Esophagus muscularis mucosa (tissue), 4 donors: ENCODE measurements at regions not wholly inside any gene's neighbourhood (a gene's known extent, or its start where the extent isn't known, plus 50 kb on each side); places are given as distances from the start of the nearest gene placed in this dataset.

Experiments
- DNase-seq: peaks from one replicate; pipeline ENCODE4 v3.0.0-alpha.2; 2017; ENCODE audit errors: extremely low spot score
- H3K27ac ChIP-seq, 4 donors: fragments of 200-600 bp; sonication (generic); replicated peaks in 1 of 4; 1 replicate in 3 of 4; 2 replicates in 1 of 4; pipeline ENCODE4 v1.5.1; 2016 to 2019; ENCODE audit warnings: mild to moderate bottlenecking in 1 of 4
- H3K27me3 ChIP-seq, 4 donors: fragments of 200-600 bp; sonication (generic); one replicate each; pipeline versions ENCODE4 v1.5.1 to v1.6.0; 2016 to 2019
- H3K36me3 ChIP-seq, 4 donors: fragments of 200-600 bp; sonication (generic); one replicate each; pipeline ENCODE4 v1.5.1; 2016 to 2019
- H3K4me1 ChIP-seq, 4 donors: fragments of 200-600 bp; sonication (generic); one replicate each; pipeline ENCODE4 v1.5.1; 2016 to 2019
- H3K4me3 ChIP-seq, 4 donors: fragments of 200-600 bp; sonication (generic); 1 replicate in 2 of 4; 2 replicates in 2 of 4; pipeline ENCODE4 v1.5.1; 2016 to 2019; ENCODE audit warnings: mild to moderate bottlenecking in 4 of 4, moderate library complexity in 1 of 4
- H3K9me3 ChIP-seq, 4 donors: fragments of 200-600 bp; sonication (generic); 1 replicate in 3 of 4; 2 replicates in 1 of 4; pipeline ENCODE4 v1.5.1; 2016 to 2019
- EP300 ChIP-seq: sonication (generic); formaldehyde crosslinking; IDR thresholded peaks from one replicate; pipeline ENCODE4 v1.6.1; 2017; ENCODE audit warnings: antibody characterized with exemption
- POLR2A ChIP-seq: fragments of 450-650 bp; IDR thresholded peaks from one replicate; pipeline ENCODE4 v1.6.1; 2017; ENCODE audit warnings: antibody characterized with exemption, moderate library complexity, mild to moderate bottlenecking, low read depth
- POLR2AphosphoS5 ChIP-seq, 2 donors: sonication (generic); formaldehyde crosslinking; IDR thresholded peaks; one replicate each; pipeline ENCODE4 v1.6.1; 2017; ENCODE audit warnings: antibody characterized with exemption in 2 of 2
- WGBS: methylation state at CpG from one replicate; pipeline ENCODE4 v1.1.5; 2018; 5-methylcytosine and 5-hydroxymethylcytosine counted together
- intact Hi-C: fragments of 100-400 bp; cut with DNase I; formaldehyde crosslinking; loops from one replicate; pipeline ENCODE4 v1.15.1; 2023
- TF ChIP-seq, protein P1 (sequence below), 3 experiments: fragments of 200-600 bp in 2 of 3; fragments of 450-650 bp in 1 of 3; sonication (generic) in 2 of 3; IDR thresholded peaks; one replicate each; pipeline ENCODE4 v1.5.1; 2017 to 2019; ENCODE audit warnings: antibody characterized with exemption in 3 of 3, mild to moderate bottlenecking in 2 of 3, moderate library complexity in 1 of 3

DNA sequence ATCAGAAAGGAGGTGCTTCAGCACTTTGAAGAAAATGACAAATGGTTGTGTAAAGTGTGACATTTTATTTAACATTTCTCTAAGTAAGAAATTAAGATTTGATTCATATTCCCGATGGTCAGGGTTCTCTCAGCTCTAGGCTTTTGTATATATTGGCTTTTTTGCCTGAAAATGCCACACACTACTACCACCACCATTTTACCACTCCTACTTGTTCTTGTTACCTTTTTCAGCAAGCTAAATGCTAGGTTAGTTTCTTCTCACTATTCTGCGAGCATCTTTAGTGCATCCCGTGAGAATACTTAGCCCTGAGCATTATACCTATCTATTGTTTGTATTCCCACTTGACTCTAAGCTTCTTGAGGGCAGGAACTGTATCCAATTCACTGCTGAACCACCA, 177.6 kb upstream of the MTNR1B start:
- Histone ChIP-seq H3K27me3 (no peaks in the 10 kb centered on the region), H3K27ac (no peak overlapping the region), H3K4me1 (no peaks in the 10 kb centered on the region), H3K9me3 (no peaks in the 10 kb centered on the region), H3K4me3 (no peak overlapping the region), H3K36me3 (no peaks in the 10 kb centered on the region)
- TF ChIP-seq, protein P1, sequence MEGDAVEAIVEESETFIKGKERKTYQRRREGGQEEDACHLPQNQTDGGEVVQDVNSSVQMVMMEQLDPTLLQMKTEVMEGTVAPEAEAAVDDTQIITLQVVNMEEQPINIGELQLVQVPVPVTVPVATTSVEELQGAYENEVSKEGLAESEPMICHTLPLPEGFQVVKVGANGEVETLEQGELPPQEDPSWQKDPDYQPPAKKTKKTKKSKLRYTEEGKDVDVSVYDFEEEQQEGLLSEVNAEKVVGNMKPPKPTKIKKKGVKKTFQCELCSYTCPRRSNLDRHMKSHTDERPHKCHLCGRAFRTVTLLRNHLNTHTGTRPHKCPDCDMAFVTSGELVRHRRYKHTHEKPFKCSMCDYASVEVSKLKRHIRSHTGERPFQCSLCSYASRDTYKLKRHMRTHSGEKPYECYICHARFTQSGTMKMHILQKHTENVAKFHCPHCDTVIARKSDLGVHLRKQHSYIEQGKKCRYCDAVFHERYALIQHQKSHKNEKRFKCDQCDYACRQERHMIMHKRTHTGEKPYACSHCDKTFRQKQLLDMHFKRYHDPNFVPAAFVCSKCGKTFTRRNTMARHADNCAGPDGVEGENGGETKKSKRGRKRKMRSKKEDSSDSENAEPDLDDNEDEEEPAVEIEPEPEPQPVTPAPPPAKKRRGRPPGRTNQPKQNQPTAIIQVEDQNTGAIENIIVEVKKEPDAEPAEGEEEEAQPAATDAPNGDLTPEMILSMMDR (IDR thresholded peaks at IDR 0.05) = no peak
- TF ChIP-seq POLR2AphosphoS5 (IDR thresholded peaks at IDR 0.05) (no peak), POLR2A (no peak), EP300 (no peak)
- no peak for DNase-seq
- 94% methylated on average over 3 of the region's 3 CpGs for WGBS
- intact Hi-C loops = no loop called here

DNA sequence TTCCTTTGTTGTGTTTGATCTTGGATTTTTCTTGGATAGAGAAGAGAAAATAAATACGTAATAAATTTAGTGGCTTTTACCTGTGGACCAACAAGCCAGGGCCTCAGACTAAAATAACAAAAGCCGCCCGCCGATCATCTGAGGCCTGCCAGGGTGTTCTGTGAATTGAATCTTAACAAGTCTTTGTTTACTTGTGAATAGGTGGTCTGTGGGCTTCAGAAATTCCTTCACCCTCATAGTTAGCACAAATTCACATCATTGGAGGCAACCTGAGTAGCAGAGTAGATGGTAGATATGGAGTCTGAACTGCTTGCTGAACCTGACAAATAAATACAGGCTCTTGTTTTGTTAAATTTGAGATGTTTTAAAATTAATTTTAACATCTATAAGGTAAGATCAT, 176.3 kb upstream of the MTNR1B start:
- Histone ChIP-seq H3K36me3 (no peaks in the 10 kb centered on the region), H3K27me3 (no peaks in the 10 kb centered on the region), H3K9me3 (no peaks in the 10 kb centered on the region), H3K4me1 (no peaks in the 10 kb centered on the region), H3K4me3 (no peak overlapping the region), H3K27ac (no peak overlapping the region)
- TF ChIP-seq EP300 (no peak), POLR2AphosphoS5 (IDR thresholded peaks at IDR 0.05) (no peak), POLR2A (no peak)
- TF ChIP-seq, protein P1 (IDR thresholded peaks at IDR 0.05) = no peak
- 93% methylated on average over 4 of the region's 4 CpGs for WGBS
- intact Hi-C loops = no loop called here
- DNase-seq = no peak

DNA sequence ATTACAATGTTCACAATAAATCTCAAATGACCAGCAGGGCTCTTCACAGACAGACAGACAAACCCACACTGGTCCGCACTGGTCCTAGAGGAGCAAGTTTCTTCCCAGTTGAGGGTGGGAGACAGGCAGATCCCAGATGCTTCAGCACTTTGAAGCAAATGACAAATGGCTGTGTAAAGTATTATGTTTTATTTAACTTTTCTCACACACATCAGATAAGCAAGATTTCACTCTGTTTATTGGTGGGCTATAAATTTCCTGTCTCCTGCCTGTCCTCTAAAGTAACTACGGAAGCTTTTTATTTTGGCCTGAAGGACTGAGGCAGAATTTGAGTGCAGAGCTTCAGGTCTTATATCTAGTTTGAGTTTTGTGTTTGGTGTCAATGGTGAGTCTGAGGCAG, 174.7 kb upstream of the MTNR1B start:
- Histone ChIP-seq H3K4me1 (no peaks in the 10 kb centered on the region), H3K27me3 (no peaks in the 10 kb centered on the region), H3K4me3 (no peak overlapping the region), H3K36me3 (no peaks in the 10 kb centered on the region), H3K9me3 (no peaks in the 10 kb centered on the region), H3K27ac (no peak overlapping the region)
- DNase-seq = no peak
- TF ChIP-seq EP300 = no peak
- WGBS = 90% methylated on average over 2 of the region's 2 CpGs
- intact Hi-C loops = no loop called here

DNA sequence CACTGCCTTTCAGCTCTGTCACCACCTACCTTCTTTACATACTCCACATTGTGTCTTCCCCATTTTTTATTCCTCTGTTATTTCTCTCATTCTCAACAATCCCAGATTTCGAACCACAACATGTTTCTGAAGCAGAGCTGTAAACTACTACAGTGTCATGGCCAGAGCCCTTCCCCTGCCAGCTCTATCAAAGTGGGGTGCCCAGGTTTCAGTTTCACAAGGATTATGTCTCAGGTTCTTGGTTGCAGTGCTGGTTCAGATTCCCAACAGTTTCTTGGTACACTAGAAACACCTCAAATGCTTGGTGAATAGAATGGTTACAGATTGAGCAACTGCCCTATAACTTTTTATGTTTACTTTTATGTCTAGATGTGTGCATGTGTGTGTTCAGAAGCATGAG, 172.7 kb upstream of the MTNR1B start:
- Histone ChIP-seq H3K27ac (no peak overlapping the region), H3K9me3 (no peaks in the 10 kb centered on the region), H3K27me3 (no peaks in the 10 kb centered on the region), H3K36me3 (no peaks in the 10 kb centered on the region), H3K4me3 (no peak overlapping the region), H3K4me1 (no peaks in the 10 kb centered on the region)
- 95% methylated on average over 1 of the region's 1 CpG for WGBS
- intact Hi-C loops = no loop called here
- no peak for TF ChIP-seq POLR2AphosphoS5 (IDR thresholded peaks at IDR 0.05)
- no peak for TF ChIP-seq POLR2A
- TF ChIP-seq, protein P1 (IDR thresholded peaks at IDR 0.05) = no peak
- TF ChIP-seq EP300 = no peak
- DNase-seq = no peak

DNA sequence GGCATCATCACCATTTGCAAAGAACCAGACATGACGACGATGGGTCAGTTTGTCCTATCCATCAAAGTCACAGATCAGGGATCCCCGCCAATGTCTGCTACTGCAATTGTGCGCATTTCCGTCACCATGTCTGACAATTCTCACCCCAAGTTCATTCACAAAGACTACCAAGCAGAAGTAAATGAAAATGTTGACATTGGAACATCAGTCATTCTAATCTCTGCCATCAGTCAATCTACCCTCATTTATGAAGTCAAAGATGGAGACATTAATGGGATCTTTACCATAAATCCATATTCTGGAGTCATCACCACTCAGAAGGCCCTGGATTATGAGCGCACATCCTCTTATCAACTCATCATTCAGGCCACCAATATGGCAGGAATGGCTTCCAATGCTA, 171.6 kb upstream of the MTNR1B start:
- intact Hi-C loops = no loop called here
- no peak overlapping the region for H3K27ac ChIP-seq
- H3K4me1 ChIP-seq = peaks cover 0 to 2% (median under 1%) of the 10 kb centered on the region in 4 donors
- H3K36me3 ChIP-seq = no peaks in the 10 kb centered on the region
- no peak for DNase-seq
- TF ChIP-seq EP300 (no peak), POLR2A (no peak), POLR2AphosphoS5 (IDR thresholded peaks at IDR 0.05) (no peak)
- TF ChIP-seq, protein P1 (IDR thresholded peaks at IDR 0.05) = no peak
- over 99% methylated on average over 6 of the region's 6 CpGs for WGBS
- no peak overlapping the region for H3K4me3 ChIP-seq
- no peaks in the 10 kb centered on the region for H3K9me3 ChIP-seq
- no peaks in the 10 kb centered on the region for H3K27me3 ChIP-seq
